ENCODE measurements at regions not wholly inside any gene's neighbourhood (a gene's known extent, or its start where the extent isn't known, plus 50 kb on each side); places are given as distances from the start of the nearest gene placed in this dataset.
"Not testable (repeated sequence)": the region's sequence is repeated elsewhere in the genome, so short reads cannot be mapped to it uniquely, and the experiment has no call there.

GRCh38 chrX:3521396-3521795 is 174.9 kb upstream of the MXRA5 start:
- Mint-ChIP-seq H3K9me3 (peaks cover 0 to under 1% (median 0%) of the 10 kb centered on the region in 3 donors), H3K4me1 (no peaks in the 10 kb centered on the region), H3K27me3 (peaks cover 1% of the 10 kb centered on the region), H3K4me3 (no peak overlapping the region), H3K27ac (no peak overlapping the region), H3K36me3 (no peaks in the 10 kb centered on the region)

- Mint-ChIP-seq H3K36me3 (no peaks in the 10 kb centered on the region), H3K27ac (no peak overlapping the region), H3K4me3 (no peak overlapping the region), H3K4me1 (no peaks in the 10 kb centered on the region), H3K27me3 (no peaks in the 10 kb centered on the region), H3K9me3 (peaks cover 0 to 2% (median 0%) of the 10 kb centered on the region in 3 donors)
Measured at GRCh38 chrX:3520982-3521381, 174.5 kb upstream of the MXRA5 start.

- Mint-ChIP-seq H3K27ac (peak overlapping the region in 1 of 3 donors; percentile 41), H3K36me3 (no peaks in the 10 kb centered on the region), H3K27me3 (no peaks in the 10 kb centered on the region), H3K4me1 (no peaks in the 10 kb centered on the region), H3K4me3 (no peak overlapping the region), H3K9me3 (peaks cover 0 to 2% (median 0%) of the 10 kb centered on the region in 3 donors)
Measured at GRCh38 chrX:3520458-3520857, 174.0 kb upstream of the MXRA5 start.

GRCh38 chrX:3519384-3519783 is 172.9 kb upstream of the MXRA5 start:
- not testable (repeated sequence) for H3K9me3 Mint-ChIP-seq, H3K27ac Mint-ChIP-seq, H3K4me3 Mint-ChIP-seq, H3K36me3 Mint-ChIP-seq, H3K27me3 Mint-ChIP-seq, H3K4me1 Mint-ChIP-seq

GRCh38 chrX:3518870-3519269 is 172.4 kb upstream of the MXRA5 start:
- H3K36me3 Mint-ChIP-seq, result no peaks in the 10 kb centered on the region
- no peak overlapping the region for H3K27ac Mint-ChIP-seq
- no peaks in the 10 kb centered on the region for H3K27me3 Mint-ChIP-seq
- H3K4me3 Mint-ChIP-seq, result no peak overlapping the region
- H3K9me3 Mint-ChIP-seq, result peaks cover 0 to 2% (median 0%) of the 10 kb centered on the region in 3 donors
- no peaks in the 10 kb centered on the region for H3K4me1 Mint-ChIP-seq

- Mint-ChIP-seq H3K27me3 (no peaks in the 10 kb centered on the region), H3K4me3 (no peak overlapping the region), H3K27ac (no peak overlapping the region), H3K36me3 (no peaks in the 10 kb centered on the region), H3K4me1 (no peaks in the 10 kb centered on the region), H3K9me3 (peaks cover 0 to 2% (median 0%) of the 10 kb centered on the region in 3 donors)
Measured at GRCh38 chrX:3516051-3516541, 169.6 kb upstream of the MXRA5 start.

GRCh38 chrX:3514996-3515395 is 168.5 kb upstream of the MXRA5 start:
- Mint-ChIP-seq H3K36me3 (no peaks in the 10 kb centered on the region), H3K4me3 (no peak overlapping the region), H3K9me3 (peaks cover 0 to 2% (median 0%) of the 10 kb centered on the region in 3 donors), H3K4me1 (no peaks in the 10 kb centered on the region), H3K27me3 (no peaks in the 10 kb centered on the region), H3K27ac (no peak overlapping the region)

- H3K36me3 Mint-ChIP-seq, H3K4me3 Mint-ChIP-seq, H3K9me3 Mint-ChIP-seq, H3K4me1 Mint-ChIP-seq, H3K27ac Mint-ChIP-seq, H3K27me3 Mint-ChIP-seq: not testable (repeated sequence)
Measured at GRCh38 chrX:3512150-3512549, 165.7 kb upstream of the MXRA5 start.

GRCh38 chrX:3509934-3510333 is 163.5 kb upstream of the MXRA5 start:
- no peak overlapping the region for H3K27ac Mint-ChIP-seq
- peaks cover 3 to 8% (median 5%) of the 10 kb centered on the region in 3 donors for H3K9me3 Mint-ChIP-seq
- no peak overlapping the region for H3K4me3 Mint-ChIP-seq
- no peaks in the 10 kb centered on the region for H3K36me3 Mint-ChIP-seq
- H3K27me3 Mint-ChIP-seq, result no peaks in the 10 kb centered on the region
- no peaks in the 10 kb centered on the region for H3K4me1 Mint-ChIP-seq

- H3K4me1 Mint-ChIP-seq, result no peaks in the 10 kb centered on the region
- H3K27ac Mint-ChIP-seq, result no peak overlapping the region
Measured at GRCh38 chrX:3504916-3505315, 158.5 kb upstream of the MXRA5 start.

GRCh38 chrX:3501833-3502535 is 155.5 kb upstream of the MXRA5 start:
- Mint-ChIP-seq H3K4me3 (no peak overlapping the region), H3K36me3 (no peaks in the 10 kb centered on the region), H3K27me3 (no peaks in the 10 kb centered on the region), H3K9me3 (peaks cover 0 to 4% (median 2%) of the 10 kb centered on the region in 3 donors), H3K4me1 (no peaks in the 10 kb centered on the region), H3K27ac (no peak overlapping the region)

More at GRCh38 chrX:3504916-3505315, 158.5 kb upstream of the MXRA5 start:
- Mint-ChIP-seq H3K9me3 (peaks cover 5 to 8% (median 6%) of the 10 kb centered on the region in 3 donors), H3K4me3 (no peak overlapping the region), H3K27me3 (no peaks in the 10 kb centered on the region), H3K36me3 (no peaks in the 10 kb centered on the region)

GRCh38 chrX:3495836-3496769 is 149.7 kb upstream of the MXRA5 start:
- not testable (repeated sequence) for H3K4me1 Mint-ChIP-seq, H3K36me3 Mint-ChIP-seq, H3K27ac Mint-ChIP-seq, H3K27me3 Mint-ChIP-seq, H3K4me3 Mint-ChIP-seq
- H3K9me3 Mint-ChIP-seq, result peaks cover 6 to 12% (median 11%) of the 10 kb centered on the region in 3 donors

- H3K4me3 Mint-ChIP-seq, result no peak overlapping the region
- no peaks in the 10 kb centered on the region for H3K27me3 Mint-ChIP-seq
- no peak overlapping the region for H3K27ac Mint-ChIP-seq
Measured at GRCh38 chrX:3493605-3494004, 147.2 kb upstream of the MXRA5 start.

GRCh38 chrX:3485727-3486126 is 139.3 kb upstream of the MXRA5 start:
- H3K4me1 Mint-ChIP-seq, result no peaks in the 10 kb centered on the region

More at GRCh38 chrX:3493605-3494004, 147.2 kb upstream of the MXRA5 start:
- H3K4me1 Mint-ChIP-seq, result no peaks in the 10 kb centered on the region
- H3K9me3 Mint-ChIP-seq, result peaks cover 6 to 12% (median 11%) of the 10 kb centered on the region in 3 donors
- no peaks in the 10 kb centered on the region for H3K36me3 Mint-ChIP-seq

GRCh38 chrX:3479026-3479425 is 132.6 kb upstream of the MXRA5 start:
- peaks cover 1% of the 10 kb centered on the region for H3K36me3 Mint-ChIP-seq
- no peak overlapping the region for H3K4me3 Mint-ChIP-seq
- no peaks in the 10 kb centered on the region for H3K27me3 Mint-ChIP-seq
- H3K9me3 Mint-ChIP-seq, result peaks cover 2 to 10% (median 6%) of the 10 kb centered on the region in 3 donors
- no peak overlapping the region for H3K27ac Mint-ChIP-seq
- no peaks in the 10 kb centered on the region for H3K4me1 Mint-ChIP-seq

More at GRCh38 chrX:3485727-3486126, 139.3 kb upstream of the MXRA5 start:
- no peaks in the 10 kb centered on the region for H3K36me3 Mint-ChIP-seq
- H3K27ac Mint-ChIP-seq, result no peak overlapping the region
- H3K4me3 Mint-ChIP-seq, result no peak overlapping the region
- H3K9me3 Mint-ChIP-seq, result peaks cover 2 to 3% (median 3%) of the 10 kb centered on the region in 3 donors
- no peaks in the 10 kb centered on the region for H3K27me3 Mint-ChIP-seq
